GM21723 (cell line): ENCODE measurements at regions not wholly inside any gene's neighbourhood (a gene's known extent, or its start where the extent isn't known, plus 50 kb on each side); places are given as distances from the start of the nearest gene placed in this dataset.
"Not testable (repeated sequence)": the region's sequence is repeated elsewhere in the genome, so short reads cannot be mapped to it uniquely, and the experiment has no call there.

Experiments used
- ATAC-seq: cut with Tn5 transposase; IDR thresholded peaks from one replicate; pipeline ENCODE4 v1.9.1; 2021; ENCODE audit warnings: mild to moderate bottlenecking, moderate library complexity; ENCODE audit not compliant: unreplicated experiment

- no peak for ATAC-seq
These were observed 633.6 kb downstream of the TMTC2 start for GRCh38 chr12:83320350-83320749.

- no peak for ATAC-seq
These were observed 631.8 kb downstream of the TMTC2 start for GRCh38 chr12:83318386-83319098.

DNA sequence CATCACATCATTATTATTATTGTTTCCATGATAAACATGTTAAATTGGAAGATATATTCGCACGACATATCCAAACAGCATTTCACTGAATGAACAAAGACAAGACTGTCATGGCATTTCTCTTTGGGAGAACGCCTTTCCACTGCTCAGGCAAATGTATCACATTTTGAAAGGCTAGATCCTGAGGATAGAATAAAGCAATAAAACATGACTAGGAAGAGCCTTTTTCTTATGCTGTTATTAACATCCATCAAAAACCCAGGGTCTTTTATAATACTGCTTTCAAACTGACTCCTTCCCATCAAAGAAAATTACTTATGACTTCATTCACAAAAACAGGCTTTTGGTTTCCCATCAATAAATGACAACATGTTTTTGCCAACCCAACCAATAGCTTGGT is 630.9 kb downstream of the TMTC2 start:
- no peak for ATAC-seq

- ATAC-seq = no peak
These were observed 627.1 kb downstream of the TMTC2 start for GRCh38 chr12:83313827-83314226.

DNA sequence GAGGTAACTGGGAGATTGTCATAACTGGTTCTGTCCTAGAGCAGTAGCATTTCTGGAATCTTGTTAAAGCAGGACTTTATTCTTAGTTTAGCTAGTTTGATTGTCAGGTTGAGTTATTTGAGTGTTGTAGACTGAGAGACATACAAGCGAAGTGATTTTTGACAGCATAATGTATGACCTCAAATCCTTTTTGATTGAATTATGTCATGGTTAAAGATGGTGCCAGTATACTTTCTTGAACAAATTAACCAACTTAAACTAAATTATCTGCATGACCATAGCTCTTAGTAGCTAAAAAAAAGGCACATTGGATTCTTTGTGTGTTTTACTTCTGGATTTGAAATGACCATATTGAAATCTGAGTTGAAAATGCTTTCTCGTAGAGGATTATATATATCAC is 626.6 kb downstream of the TMTC2 start:
- no peak for ATAC-seq

DNA sequence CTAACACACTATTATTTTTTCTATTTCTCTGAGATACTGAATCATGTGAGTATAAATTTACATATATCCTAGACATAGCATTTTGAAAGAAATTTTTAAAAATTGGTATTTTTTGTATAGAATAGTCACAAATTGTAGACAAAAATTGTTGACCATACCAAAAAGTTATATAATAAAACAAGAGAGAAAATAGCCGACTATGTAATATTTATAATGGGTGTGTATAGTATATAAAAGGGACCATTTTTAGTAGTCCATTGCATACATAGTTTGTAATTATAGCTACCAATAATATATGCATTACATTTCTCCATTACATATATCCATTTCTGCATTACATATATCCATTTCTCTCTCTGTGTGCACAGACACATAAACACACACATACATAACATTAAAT is 590.2 kb downstream of the TMTC2 start:
- ATAC-seq = no peak

GRCh38 chr12:83271201-83271600 is 584.5 kb downstream of the TMTC2 start:
- ATAC-seq = no peak

GRCh38 chr12:83265808-83266207 is 579.1 kb downstream of the TMTC2 start:
- ATAC-seq = no peak

GRCh38 chr12:83261998-83262397 is 575.3 kb downstream of the TMTC2 start:
- ATAC-seq = no peak

GRCh38 chr12:83260126-83260525 is 573.4 kb downstream of the TMTC2 start:
- not testable (repeated sequence) for ATAC-seq

DNA sequence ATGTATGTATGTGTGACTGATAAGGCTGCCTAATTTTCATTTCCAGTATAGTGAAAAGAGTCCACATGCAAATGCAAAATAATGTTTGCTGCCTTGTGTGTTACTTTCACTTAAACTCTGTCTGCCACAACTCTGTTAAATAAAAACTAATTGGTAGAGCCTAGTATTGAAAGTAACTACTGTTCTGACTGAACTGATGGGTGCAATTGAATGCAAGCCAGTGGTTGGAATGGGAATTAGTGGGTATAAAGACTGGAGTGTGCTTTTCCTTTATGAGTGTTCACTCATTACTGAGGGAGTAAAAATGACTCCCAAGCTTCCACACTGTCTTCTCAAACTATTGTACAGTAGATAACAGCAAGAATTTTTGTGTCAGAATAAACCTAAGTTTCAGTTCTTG is 571.0 kb downstream of the TMTC2 start:
- no peak for ATAC-seq

DNA sequence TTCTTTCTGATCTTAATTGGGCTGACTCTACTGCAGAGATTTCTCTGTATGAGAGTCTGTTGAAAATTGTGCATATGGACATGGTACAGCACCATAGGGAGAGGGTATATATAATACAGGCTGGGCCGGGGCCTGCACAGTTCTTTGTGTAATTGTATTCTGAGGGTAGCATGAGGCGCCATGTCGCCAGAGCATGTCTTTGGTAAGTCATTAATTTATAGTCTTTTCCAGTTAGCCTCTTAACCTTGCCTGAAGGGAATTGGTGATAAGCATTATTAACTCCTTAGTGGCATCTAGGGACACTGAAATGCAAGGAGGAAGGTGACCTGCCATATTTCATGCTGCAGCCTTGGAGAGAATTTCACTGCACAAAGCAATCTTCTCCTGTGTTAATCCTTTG is 569.9 kb downstream of the TMTC2 start:
- ATAC-seq = no peak

GRCh38 chr12:83250866-83251265 is 564.2 kb downstream of the TMTC2 start:
- no peak for ATAC-seq

DNA sequence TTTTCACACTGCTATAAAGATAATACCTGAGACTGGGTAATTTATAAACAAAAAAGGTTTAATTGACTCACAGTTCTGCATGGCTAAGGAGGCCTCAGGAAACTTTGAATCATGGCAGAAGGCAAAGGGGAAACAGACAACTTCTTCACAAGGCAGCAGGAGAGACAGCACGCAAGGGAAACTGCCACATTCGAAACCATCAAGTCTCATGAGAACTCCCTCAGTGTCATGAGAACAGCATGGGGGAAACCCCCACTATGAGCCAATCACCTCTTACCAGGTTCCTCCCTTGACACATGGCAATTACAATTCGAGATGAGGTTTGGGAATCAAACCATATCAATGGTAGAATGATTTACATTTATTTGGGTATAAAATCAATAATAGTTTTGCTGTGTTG is 558.5 kb downstream of the TMTC2 start:
- ATAC-seq = no peak

- no peak for ATAC-seq
These were observed 557.3 kb downstream of the TMTC2 start for GRCh38 chr12:83244001-83244400.

GRCh38 chr12:83233987-83234386 is 547.3 kb downstream of the TMTC2 start:
- ATAC-seq = not testable (repeated sequence)

DNA sequence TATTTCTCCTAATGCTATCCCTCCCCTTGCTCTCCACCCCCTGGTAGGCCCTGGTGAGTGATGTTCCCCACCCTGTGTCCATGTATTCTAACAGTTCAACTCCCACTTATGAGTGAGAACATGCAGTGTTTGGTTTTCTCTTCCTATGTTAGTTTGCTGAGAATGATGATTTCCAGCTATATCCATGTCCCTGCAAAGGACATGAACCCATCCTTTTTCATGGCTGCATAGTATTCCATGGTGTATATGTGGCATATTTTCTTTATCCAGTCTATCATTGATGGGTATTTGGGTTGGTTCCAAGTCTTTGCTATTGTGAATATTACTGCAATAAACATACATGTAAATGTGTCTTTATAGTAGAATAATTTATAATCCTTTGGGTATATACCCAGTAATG is 540.3 kb downstream of the TMTC2 start:
- not testable (repeated sequence) for ATAC-seq

- ATAC-seq = no peak
These were observed 539.1 kb downstream of the TMTC2 start for GRCh38 chr12:83225806-83226205.

GRCh38 chr12:83224012-83224411 is 537.3 kb downstream of the TMTC2 start:
- no peak for ATAC-seq

- ATAC-seq = no peak
These were observed 534.1 kb downstream of the TMTC2 start for GRCh38 chr12:83220774-83221173.

GRCh38 chr12:83216230-83216629 is 529.5 kb downstream of the TMTC2 start:
- ATAC-seq = no peak

DNA sequence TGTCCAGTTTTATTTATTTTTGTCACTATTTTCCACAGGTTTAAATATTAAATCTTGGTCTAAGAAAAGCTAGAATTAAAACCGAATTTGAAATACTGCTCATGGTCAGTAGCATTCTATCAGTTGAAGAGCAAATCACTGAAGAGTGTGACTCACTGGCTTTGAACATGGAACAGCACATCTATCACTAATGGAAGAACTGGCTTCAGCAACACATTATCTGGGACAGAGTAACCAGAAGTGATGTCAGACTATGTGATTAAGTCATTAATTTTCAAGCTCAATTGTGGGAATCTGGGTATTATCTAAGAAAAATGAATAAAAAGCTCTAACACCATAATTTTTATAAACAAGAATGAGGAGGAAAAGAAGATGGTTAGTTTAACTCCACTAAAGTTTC is 527.5 kb downstream of the TMTC2 start:
- no peak for ATAC-seq

DNA sequence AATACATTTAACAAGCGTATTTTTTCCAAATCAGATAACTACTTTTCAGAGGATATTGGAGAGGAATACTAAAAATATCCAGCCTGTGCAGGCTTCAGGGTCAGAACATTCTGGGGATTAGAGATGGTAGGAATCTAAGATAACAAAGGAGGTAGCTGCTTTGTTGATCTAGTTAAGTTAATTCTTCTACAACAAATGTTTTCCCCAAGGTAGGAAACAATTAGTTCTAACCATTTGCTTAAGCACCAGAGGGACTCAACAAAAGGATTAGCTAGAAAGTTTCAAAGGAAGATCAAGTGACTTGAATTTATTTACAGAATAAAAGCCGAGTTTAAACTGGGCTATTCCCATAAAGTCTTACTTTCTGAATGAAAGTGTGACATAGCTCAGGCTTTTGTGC is 524.2 kb downstream of the TMTC2 start:
- no peak for ATAC-seq
